Glomerular visceral epithelial cell (primary cell): ENCODE measurements at regions not wholly inside any gene's neighbourhood (a gene's known extent, or its start where the extent isn't known, plus 50 kb on each side); places are given as distances from the start of the nearest gene placed in this dataset.
A peak's percentile ranks its signal among the peaks of the same experiment; 100 is the strongest.

Experiments used
- DNase-seq: peaks from one replicate; pipeline ENCODE4 v3.0.0-alpha.2; 2016; ENCODE audit errors: extremely low spot score

GRCh38 chr18:76255070-76255683, 239.9 kb downstream of the ZNF516 start:
- no peak for DNase-seq

DNA sequence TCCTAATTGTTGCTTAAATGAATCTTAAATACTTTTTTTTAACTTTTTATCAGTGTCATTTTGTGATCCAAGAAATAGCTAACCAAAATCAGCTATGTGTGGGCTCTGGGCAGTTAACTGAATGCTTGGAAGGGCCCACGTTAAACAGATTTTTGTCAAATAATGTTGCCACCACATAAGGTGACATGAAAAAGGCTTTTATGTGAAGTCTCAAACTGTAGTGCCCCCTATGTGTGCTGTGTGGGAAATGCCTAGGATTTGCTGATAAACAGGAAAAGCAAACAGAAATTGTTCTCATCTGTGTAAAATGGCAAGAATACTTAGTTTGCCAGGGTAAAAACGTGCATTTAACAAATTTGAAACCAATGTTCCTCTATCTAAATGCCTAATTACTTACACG, 242.2 kb downstream of the ZNF516 start:
- DNase-seq = no peak

- DNase-seq = no peak
Measured at GRCh38 chr18:76252139-76252538, 242.9 kb downstream of the ZNF516 start.

DNA sequence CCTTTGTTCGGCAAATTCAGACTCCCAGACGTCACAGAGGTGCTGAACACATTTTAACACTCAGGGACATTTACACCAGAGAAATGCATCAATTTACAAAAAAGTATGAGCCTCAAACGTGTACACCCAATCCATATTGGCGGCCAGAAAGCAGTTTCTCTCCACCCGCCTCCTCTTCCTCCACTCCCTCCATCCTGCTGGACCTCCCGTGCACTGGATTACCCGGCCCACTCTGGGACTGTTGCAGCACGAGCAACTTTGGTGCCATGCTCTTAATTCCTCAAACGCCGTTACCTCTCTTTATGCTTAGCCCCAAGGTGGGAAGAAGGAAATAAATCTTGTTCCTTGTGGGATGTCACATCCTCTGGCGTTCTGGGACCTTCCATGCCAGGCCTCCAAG, 243.4 kb downstream of the ZNF516 start:
- DNase-seq = no peak

DNA sequence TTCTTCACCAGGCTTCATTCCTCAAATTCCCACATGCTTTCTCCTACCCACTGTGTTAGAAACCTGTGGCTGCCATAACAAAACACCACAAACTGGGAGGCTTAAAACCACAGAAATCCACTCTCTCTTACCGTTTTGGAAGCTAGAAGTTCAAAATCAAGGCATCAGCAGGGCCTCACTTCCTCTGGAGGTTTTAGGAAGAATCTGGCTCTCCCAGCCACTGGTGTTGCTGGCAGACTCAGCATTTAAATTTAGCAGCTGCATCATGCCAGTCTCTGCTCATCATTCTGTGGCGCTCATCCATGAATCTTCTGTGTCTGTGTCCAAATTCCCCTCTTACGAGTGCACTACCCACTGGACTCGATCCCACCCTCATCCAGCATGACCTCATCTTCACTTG, 248.5 kb downstream of the ZNF516 start:
- no peak for DNase-seq

DNA sequence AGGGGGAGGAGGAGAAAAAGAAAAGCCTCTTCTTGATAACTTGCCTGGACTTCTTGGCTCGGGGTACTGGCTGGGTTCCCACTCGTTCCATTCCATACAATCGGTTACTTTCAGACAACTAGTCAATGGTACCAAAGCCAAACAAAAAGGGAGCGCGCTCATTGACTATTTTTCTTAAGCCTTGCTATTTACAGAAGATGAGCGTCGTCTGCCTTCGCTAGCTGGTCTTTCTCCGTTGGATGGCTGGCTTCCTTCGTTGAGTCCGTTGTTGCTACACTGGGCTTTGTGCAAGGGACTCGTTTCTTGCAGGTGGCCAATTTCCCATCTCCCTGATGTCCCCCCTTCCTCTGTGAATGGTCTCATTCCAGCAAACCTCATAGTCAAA, 260.4 kb downstream of the ZNF516 start:
- no peak for DNase-seq

- no peak for DNase-seq
Measured at GRCh38 chr18:76233876-76234675, 261.0 kb downstream of the ZNF516 start.

DNA sequence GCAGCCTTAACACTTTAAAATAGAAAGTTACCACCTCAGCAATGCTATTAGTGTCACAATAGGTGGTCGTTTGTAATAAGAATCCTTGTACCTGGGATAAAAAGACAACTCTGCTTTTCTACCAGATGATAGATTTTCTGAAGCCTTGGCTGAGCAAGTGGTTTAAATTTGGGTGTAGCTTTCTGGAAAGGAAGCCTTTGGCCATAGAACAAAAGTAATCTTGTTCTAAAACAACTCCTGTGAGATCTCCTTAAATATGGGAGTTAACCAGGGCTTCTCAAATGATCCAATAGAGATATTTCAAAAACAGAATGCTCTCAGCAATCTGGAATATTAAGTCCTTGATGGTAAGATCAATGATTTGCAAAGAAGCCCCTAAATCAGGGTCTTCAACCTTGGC, 261.6 kb downstream of the ZNF516 start:
- no peak for DNase-seq

- no peak for DNase-seq
Measured at GRCh38 chr18:76232779-76233178, 262.3 kb downstream of the ZNF516 start.

DNA sequence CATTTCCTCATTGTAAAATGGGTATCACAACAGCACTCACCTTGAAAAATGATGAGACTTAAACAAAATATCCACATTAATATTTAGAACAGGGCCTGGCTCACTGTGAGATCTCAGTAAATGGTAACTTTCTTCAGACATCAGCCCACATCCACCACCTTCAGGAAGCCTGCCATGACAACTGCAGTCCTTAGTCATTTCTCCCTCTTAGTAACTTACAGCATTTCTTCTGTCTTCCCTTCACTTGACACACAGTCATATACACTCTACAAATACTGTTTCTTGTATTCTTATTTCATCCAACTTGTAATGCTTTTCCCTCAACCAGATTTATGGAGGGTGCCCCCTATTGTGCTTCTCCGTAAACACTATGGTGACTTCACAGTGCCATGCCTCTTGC, 263.0 kb downstream of the ZNF516 start:
- no peak for DNase-seq

DNA sequence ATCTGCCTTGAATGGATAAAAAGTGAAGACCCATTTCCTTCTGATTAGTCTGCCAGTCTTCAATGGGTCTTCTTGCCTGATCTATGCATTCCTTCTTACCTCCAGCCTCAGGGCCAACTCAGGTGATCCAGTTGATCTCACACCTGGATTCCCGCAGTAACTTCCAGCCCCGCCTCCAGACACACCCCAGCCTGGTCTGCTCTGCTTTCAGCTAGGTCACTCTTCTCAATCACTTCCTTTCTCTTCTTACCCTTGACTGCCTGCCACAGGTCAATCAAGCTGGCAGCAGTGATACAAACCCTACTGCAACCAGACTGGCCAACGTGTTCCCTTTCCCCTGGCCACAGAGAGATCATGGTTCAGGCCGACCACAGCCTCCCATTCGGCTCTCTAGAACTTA, 263.6 kb downstream of the ZNF516 start:
- DNase-seq = no peak

- DNase-seq = no peak
Measured at GRCh38 chr18:76230791-76231190, 264.3 kb downstream of the ZNF516 start.

- DNase-seq = no peak
Measured at GRCh38 chr18:76228716-76229115, 266.3 kb downstream of the ZNF516 start.

DNA sequence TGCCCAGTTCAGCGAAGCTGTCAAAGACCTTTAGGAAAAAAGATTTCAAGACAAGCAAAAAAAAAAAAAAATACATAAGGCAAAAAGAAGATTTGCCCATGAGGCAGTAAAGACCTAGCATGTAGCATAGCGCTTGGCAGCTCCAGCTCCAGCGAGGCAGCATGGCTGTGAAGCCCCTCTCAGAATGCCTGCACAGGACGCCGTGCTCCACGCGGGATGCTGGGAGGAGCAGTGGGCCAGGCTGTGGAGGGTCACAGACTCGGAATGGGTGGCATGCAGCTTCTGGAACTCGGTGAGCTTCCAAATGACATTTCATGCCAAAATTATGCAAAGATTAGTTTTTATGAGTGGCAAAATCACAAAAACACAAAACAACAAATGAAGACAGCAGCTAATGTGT, 267.3 kb downstream of the ZNF516 start:
- no peak for DNase-seq

DNA sequence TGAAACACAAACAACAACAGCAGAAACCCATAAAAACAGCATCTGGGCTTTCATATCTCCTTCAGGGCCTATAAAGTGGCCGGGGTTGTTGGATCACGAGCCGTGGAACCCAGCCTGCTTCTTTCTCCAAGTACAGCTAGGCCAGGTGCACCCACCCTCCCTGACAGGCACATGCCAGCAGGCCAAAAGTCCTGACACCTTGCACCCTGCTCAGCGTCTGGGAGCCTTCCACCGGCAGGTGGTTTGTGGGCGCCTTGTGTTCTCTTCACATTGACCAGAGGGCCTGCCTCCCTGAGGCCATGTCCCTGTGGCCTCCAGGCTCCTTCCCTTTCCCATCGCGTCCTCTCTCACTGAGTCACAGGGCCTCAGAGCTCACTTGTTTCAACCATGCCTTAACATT, 271.6 kb downstream of the ZNF516 start:
- DNase-seq = no peak

DNA sequence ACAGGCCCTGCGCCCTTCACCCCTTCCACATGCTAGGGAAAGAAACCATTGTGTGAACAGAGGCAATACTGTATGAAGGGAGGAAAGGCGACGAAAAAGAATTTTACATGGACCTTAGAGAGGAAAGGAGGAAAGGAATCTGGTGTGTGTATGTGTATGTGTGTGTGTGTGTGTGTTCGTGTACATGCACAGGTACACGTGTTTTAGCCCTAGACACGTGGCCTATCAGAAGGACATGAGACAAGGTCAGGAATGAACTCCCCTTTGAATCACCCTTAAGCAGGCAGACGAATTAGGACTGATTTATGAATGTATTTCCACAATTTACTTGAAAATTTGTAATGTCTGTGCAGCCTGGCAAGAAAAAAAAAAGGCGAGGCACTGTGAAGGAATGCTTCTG, 276.0 kb downstream of the ZNF516 start:
- no peak for DNase-seq

DNA sequence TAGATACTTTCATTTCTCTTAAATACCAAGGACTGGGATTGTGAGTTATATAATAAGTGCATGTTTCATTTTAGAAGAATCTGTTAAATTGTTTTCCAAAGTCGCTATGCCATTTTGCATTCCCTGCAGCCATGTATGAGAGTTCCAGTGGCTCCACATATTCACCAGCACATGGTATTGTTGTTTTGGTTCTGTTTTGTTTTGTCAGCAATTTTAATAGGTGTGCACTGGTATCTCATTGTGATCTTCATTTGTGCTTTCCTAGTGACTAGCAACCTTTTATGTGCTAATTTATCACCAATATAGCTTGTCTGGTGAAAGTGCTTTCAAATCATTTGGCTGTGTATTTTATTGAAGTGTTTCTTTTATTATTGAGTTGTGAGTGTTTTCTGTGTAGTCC, 278.9 kb downstream of the ZNF516 start:
- DNase-seq = no peak

- no peak for DNase-seq
Measured at GRCh38 chr18:76213991-76214390, 281.1 kb downstream of the ZNF516 start.

DNA sequence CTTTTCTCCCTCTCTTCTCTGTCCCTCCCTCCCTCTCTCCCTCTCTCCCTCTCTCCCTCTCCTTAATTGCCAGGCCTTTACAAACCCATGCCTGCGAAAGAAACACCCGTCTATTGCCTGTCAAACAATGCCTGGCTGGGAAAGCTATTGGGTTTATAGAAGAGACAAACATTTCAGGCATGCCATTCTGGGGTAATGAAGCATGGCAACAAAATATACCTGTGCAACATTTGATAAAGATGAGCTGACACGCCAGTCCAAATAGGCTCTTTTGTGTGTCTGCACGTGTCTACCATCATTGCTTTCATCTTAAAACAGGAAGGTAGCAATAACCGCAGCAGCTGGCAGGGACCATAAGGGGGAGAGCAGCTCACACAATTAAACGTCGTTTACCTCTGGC, 282.1 kb downstream of the ZNF516 start:
- no peak for DNase-seq

DNA sequence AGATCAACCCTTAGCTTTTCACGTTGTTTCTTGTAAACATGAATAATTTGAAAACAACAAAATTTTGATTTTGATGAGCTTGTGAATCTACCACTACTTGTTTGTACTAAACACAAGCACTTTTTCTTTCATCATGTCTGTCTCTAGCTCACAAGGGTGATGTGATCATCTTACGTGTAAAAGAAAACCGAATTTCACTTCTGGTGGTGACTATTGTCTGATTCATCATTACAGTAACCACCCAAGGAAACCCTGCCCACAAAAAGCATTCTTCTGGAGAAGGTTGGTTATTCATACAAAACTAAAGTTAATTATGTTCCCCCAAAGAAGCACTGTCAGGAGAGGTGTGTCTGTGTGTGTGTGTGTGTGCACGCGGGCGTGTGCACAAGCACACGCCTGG, 285.4 kb downstream of the ZNF516 start:
- DNase-seq = peak; percentile 9

GRCh38 chr18:76208678-76209306, 286.2 kb downstream of the ZNF516 start:
- no peak for DNase-seq

DNA sequence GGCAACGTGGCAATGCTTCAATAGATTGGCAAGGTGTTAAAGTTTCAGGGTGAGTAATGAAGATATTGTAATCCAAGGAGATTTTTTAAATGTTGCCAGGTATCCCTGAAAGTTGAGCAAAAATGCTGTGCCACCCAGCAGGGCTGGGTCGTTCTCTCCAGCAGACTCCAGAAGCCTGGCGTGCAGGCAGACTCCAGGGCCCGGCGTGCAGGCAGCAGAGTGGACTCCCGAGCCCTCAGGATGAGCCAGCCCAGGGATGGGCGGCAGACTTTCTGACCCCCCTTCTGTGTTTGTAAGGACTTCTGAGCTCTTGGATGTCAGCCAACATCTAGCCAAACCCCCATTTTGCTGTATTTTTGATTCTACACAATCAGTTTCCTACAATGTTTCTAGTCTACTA, 289.1 kb downstream of the ZNF516 start:
- no peak for DNase-seq

DNA sequence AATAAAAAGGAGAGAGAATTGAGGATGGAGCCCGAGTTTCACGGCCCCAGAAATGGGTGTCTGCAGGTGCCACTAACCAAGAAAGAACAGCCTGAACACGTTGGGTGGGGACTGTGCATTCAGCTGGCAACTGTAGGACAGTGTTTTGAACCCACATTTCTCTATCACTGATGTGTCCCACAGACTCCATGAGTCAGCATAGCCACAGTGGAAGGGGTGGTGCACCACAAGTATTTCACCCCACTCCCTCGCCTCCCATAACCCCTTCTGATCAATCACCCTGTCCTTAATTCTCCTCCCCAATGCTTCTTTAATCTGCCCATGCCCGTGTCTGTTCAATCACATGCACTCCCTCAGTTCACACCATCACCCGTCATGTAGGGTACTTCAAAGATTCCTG, 291.5 kb downstream of the ZNF516 start:
- no peak for DNase-seq
